Brain pericyte (primary cell): ENCODE measurements at regions not wholly inside any gene's neighbourhood (a gene's known extent, or its start where the extent isn't known, plus 50 kb on each side); places are given as distances from the start of the nearest gene placed in this dataset.

Source experiments
- DNase-seq: peaks from one replicate; pipeline ENCODE4 v3.0.0-alpha.2; 2012; ENCODE audit warnings: low read depth, low spot score

GRCh38 chrX:8869812-8870211, 68.6 kb upstream of the FAM9A start:
- no peak for DNase-seq

GRCh38 chrX:8868906-8869305, 67.7 kb upstream of the FAM9A start:
- no peak for DNase-seq

GRCh38 chrX:8868070-8868773, 67.0 kb upstream of the FAM9A start:
- no peak for DNase-seq

- no peak for DNase-seq
These were observed 66.2 kb upstream of the FAM9A start for GRCh38 chrX:8867406-8867805.

GRCh38 chrX:8864161-8864560, 63.0 kb upstream of the FAM9A start:
- DNase-seq = no peak

- DNase-seq = no peak
These were observed 60.7 kb upstream of the FAM9A start for GRCh38 chrX:8861908-8862307.

GRCh38 chrX:8851231-8851886, 50.2 kb upstream of the FAM9A start:
- DNase-seq = no peak
